ENCODE measurements at regions not wholly inside any gene's neighbourhood (a gene's known extent, or its start where the extent isn't known, plus 50 kb on each side); places are given as distances from the start of the nearest gene placed in this dataset.

DNA sequence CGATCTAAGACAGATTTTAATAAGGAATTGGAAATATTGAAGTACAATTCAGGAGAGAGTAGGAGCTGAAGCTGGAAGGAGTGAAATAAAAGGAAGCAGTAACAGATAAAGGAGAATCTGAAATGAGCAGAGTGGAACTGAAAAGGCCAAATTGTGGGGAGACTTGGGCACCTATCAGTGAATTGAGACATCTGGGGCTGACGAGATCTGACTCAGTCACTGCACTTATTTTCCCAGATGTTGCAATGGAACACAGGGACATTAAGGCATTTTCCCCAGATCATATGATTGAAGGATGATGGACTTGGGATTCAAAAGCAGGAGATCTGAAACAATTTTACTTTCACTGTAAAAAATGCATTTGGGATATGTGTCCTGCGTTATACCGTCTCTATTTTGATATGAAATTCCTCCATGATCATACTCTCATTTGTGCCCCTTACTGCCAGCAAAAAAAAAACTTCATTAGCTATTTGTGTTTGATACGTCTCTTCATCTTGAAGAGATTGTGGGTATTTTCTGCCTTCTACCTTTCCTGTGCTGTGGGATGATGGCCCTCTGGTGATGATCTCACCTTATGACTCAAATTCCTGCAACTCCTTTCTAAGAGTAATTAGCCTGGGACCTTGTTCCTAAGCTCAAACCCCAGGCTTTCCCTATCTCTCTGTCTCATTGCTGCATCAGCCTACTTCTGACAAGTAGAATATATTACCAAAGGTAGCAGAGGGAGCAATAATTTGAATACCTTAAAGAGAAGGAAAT, 278.5 kb upstream of the MAN1A1 start (continued):
- TF ChIP-seq, protein P1, sequence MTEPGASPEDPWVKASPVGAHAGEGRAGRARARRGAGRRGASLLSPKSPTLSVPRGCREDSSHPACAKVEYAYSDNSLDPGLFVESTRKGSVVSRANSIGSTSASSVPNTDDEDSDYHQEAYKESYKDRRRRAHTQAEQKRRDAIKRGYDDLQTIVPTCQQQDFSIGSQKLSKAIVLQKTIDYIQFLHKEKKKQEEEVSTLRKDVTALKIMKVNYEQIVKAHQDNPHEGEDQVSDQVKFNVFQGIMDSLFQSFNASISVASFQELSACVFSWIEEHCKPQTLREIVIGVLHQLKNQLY (CRISPR knock-in tag; conservative IDR thresholded peaks at IDR 0.05): no peak
- no peak for TF ChIP-seq FOXK1 (CRISPR knock-in tag; IDR thresholded peaks at IDR 0.05; ENCODE audit: borderline replicate concordance)
- TF ChIP-seq, protein P2, sequence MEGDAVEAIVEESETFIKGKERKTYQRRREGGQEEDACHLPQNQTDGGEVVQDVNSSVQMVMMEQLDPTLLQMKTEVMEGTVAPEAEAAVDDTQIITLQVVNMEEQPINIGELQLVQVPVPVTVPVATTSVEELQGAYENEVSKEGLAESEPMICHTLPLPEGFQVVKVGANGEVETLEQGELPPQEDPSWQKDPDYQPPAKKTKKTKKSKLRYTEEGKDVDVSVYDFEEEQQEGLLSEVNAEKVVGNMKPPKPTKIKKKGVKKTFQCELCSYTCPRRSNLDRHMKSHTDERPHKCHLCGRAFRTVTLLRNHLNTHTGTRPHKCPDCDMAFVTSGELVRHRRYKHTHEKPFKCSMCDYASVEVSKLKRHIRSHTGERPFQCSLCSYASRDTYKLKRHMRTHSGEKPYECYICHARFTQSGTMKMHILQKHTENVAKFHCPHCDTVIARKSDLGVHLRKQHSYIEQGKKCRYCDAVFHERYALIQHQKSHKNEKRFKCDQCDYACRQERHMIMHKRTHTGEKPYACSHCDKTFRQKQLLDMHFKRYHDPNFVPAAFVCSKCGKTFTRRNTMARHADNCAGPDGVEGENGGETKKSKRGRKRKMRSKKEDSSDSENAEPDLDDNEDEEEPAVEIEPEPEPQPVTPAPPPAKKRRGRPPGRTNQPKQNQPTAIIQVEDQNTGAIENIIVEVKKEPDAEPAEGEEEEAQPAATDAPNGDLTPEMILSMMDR (IDR thresholded peaks at IDR 0.05 in 2 of 3, conservative IDR thresholded peaks at IDR 0.05 in 1 of 3; ENCODE audit: insufficient read depth in 2 of 3, low read depth in 1 of 3, low read length in 3 of 3): peak in 1 of 3 experiments; percentile 27; a peak in 2 of 6 replicates
- TF ChIP-seq MAZ (CRISPR knock-in tag; conservative IDR thresholded peaks at IDR 0.05 in 1 of 2, IDR thresholded peaks at IDR 0.05 in 1 of 2): peak in 1 of 2 experiments; percentile 29; a peak in 1 of 4 replicates
- no peak for TF ChIP-seq ZNF347 (CRISPR knock-in tag; IDR thresholded peaks at IDR 0.05; ENCODE audit: low read depth)
- TF ChIP-seq E2F3 (CRISPR knock-in tag; IDR thresholded peaks at IDR 0.05): no peak
- TF ChIP-seq GATAD2B (IDR thresholded peaks at IDR 0.05; ENCODE audit: borderline replicate concordance): no peak
- peak; percentile 41 to 66 for TF ChIP-seq RAD21 (CRISPR knock-in tag; conservative IDR thresholded peaks at IDR 0.05 in 1 of 2, IDR thresholded peaks at IDR 0.05 in 1 of 2)
- peak; percentile 39; the same call in 1 of the 2 replicates for TF ChIP-seq LEF1 (IDR thresholded peaks at IDR 0.05)
- peak; percentile 90 for TF ChIP-seq ATF7 (IDR thresholded peaks at IDR 0.05)
- TF ChIP-seq MTA1 (IDR thresholded peaks at IDR 0.05; ENCODE audit: borderline replicate concordance): peak; percentile 81; the same call in 1 of the 2 replicates
- TF ChIP-seq SETDB1 (IDR thresholded peaks at IDR 0.05; ENCODE audit: low read length): no peak
- no peak for TF ChIP-seq ZNF41 (CRISPR knock-in tag; conservative IDR thresholded peaks at IDR 0.05)
- no peak for TF ChIP-seq KLF6 (CRISPR knock-in tag; IDR thresholded peaks at IDR 0.05; ENCODE audit: borderline replicate concordance)
- TF ChIP-seq, protein P3, sequence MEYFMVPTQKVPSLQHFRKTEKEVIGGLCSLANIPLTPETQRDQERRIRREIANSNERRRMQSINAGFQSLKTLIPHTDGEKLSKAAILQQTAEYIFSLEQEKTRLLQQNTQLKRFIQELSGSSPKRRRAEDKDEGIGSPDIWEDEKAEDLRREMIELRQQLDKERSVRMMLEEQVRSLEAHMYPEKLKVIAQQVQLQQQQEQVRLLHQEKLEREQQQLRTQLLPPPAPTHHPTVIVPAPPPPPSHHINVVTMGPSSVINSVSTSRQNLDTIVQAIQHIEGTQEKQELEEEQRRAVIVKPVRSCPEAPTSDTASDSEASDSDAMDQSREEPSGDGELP (CRISPR knock-in tag; IDR thresholded peaks at IDR 0.05; ENCODE audit: borderline replicate concordance): no peak
- TF ChIP-seq CEBPG (CRISPR knock-in tag; IDR thresholded peaks at IDR 0.05): peak; percentile 82
- peak; percentile 26 to 81; a peak in 2 of 4 replicates for TF ChIP-seq CEBPG (tag; conservative IDR thresholded peaks at IDR 0.05 in 1 of 2, IDR thresholded peaks at IDR 0.05 in 1 of 2)
- no peak for TF ChIP-seq PML (IDR thresholded peaks at IDR 0.05; ENCODE audit: low read length)
- peak; percentile 83 for TF ChIP-seq ZEB2 (IDR thresholded peaks at IDR 0.05)
- no peak for TF ChIP-seq MED1 (CRISPR knock-in tag; IDR thresholded peaks at IDR 0.05; ENCODE audit: borderline replicate concordance)
- no peak for TF ChIP-seq MCM7 (IDR thresholded peaks at IDR 0.05)
- no peak for TF ChIP-seq GABPA (tag; conservative IDR thresholded peaks at IDR 0.05; ENCODE audit: low read depth)
- TF ChIP-seq ZNF507 (tag; conservative IDR thresholded peaks at IDR 0.05): no peak
- no peak for TF ChIP-seq PURB (CRISPR knock-in tag; IDR thresholded peaks at IDR 0.05; ENCODE audit: low read depth)
- TF ChIP-seq, protein P4, sequence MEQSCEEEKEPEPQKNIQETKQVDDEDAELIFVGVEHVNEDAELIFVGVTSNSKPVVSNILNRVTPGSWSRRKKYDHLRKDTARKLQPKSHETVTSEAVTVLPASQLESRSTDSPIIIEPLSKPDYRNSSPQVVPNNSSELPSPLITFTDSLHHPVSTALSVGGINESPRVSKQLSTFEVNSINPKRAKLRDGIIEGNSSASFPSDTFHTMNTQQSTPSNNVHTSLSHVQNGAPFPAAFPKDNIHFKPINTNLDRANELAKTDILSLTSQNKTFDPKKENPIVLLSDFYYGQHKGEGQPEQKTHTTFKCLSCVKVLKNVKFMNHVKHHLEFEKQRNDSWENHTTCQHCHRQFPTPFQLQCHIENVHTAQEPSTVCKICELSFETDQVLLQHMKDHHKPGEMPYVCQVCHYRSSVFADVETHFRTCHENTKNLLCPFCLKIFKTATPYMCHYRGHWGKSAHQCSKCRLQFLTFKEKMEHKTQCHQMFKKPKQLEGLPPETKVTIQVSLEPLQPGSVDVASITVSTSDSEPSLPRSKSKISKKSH (CRISPR knock-in tag; IDR thresholded peaks at IDR 0.05): no peak
